AG08395 (cell line): ENCODE measurements at regions not wholly inside any gene's neighbourhood (a gene's known extent, or its start where the extent isn't known, plus 50 kb on each side); places are given as distances from the start of the nearest gene placed in this dataset.
"Not testable (repeated sequence)": the region's sequence is repeated elsewhere in the genome, so short reads cannot be mapped to it uniquely, and the experiment has no call there.

ENCODE experiments used
- DNase-seq: peaks from one replicate; pipeline ENCODE4 v3.0.0; 2012; ENCODE audit warnings: mixed read lengths, low spot score

DNA sequence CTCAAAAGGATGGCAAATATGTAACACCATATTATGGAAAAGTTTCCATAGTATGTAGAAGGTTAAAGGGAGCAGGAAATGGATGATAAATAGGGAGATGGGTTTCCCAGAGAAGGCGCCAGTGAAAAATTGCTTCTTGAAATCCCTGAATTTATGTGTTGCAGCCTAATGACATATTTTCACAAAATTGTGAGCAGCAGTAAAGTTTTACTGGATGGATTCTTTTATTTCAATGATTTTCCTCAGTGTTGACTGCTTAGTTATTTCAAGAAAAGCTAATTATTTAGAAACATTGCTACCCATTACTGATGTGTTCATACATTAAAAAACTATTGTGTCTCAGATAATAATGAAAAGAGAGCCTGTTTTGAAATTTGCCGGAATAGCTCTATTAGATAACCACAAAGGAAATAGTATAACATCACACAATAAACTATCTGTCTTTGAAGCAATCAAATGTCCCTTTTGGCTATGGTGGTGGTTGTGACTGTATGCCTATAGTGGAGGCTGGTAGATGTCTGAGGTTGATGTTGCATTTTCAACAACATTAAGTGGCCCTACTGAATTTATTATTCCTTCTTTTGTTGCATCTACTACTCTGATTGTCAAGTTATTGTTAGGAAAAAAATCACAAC, 169.9 kb upstream of the HAND2 start:
- no peak for DNase-seq

DNA sequence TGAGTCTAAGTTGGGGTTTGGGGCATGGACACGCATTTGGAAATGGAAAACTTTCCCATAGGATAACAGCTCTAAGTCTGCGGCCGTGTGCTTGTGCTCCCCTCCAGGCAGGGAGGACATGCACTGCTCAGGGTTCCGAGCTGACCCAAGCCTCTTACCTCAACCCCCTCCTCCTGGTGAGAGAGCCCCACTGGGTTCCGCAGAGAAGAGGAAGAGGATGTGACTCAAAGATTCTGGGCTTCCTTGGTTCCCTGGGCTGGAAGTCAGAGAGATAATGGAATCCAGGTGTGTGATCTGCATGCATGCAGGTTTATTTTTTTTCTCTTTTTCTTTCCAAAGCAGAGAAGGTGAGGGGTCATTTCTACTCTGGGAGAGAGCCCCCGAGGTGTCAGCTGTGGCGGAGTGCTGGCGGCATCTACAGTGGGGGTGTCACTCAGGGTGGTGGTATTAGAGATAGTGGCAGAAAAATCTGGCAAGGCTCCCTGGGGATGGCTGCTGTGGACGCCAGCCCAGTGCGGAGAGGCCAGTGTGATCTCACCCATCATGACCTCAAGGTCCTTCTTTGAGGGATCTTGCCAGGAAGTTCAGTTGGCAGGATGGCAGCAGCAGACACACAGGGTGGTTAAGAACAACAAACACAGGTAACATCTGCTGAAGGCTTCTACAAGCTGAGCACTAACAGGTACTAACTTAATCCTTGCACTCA, 168.7 kb upstream of the HAND2 start:
- peak; percentile 13 for DNase-seq

DNA sequence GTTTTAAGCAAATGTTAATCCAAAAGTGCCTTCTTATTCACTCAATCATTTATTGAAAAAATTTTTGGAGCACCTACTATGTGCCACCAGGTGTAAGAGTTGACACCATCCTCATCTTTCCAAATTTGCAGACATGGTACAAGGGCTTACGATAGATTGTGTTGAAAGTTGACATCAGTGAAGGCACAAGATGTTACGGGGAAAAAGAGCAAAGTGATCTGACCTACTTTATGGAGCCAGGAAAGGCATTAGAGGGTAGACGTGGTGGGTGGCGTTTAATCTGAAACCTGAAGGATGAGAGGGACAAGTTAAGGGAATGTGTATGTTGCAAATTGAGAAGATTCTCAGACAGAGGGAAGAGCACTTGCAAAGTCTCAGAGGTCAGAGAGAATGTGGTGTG, 167.8 kb upstream of the HAND2 start:
- no peak for DNase-seq

DNA sequence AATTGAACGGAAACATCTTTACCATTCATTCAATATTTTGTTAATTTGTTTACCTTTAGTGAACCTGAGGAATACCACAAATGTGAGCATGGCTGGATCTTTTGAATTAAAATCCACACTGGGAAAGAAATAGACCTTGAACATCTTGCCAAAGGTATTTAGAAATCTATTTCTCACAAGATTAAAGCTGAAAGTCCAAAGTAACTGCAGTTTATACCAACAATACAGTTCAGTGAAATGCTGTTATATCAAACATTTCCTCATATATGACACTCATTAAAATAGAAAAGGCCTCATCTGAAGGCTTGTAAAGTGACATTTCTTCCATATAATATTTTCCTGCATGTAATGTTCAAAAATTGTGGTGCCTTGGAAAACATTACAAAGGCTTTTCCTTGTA, 166.5 kb upstream of the HAND2 start:
- DNase-seq: no peak

DNA sequence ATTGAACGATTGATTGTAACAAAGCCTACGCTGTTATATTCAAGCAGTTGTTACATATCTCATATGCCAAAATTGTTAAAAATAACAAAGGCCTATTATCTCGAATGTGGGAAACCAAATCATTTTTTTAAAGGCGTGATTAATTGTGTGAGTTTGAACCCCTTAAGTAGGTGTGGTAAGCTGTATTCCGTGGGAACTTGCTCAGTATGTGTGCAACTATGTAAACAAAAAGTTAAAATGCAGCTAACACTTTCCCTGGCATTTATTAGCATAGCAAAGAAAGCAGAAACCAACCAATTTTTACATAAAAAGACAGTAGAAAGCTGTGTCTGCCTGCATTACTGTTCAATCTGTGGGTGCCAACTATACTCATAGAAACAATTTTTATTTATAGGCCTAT, 166.0 kb upstream of the HAND2 start:
- no peak for DNase-seq

DNA sequence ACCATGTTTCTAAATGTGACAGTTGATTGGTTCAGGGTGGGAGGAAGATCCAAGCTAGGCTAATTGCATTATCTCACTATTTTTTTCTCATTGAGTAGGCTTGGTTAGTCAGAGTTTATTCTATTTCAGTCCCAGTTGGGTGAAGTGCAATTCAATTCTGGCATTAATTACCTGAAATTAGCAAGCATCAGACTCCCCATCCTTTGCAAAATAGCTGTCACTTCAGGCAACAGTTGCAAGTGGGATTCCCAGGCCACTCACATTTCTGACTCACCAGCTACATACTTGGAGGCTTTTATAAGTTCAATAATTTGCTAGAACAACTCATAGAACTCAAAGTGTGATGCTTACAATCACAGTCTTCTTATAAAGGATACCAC, 155.8 kb upstream of the HAND2 start:
- no peak for DNase-seq

DNA sequence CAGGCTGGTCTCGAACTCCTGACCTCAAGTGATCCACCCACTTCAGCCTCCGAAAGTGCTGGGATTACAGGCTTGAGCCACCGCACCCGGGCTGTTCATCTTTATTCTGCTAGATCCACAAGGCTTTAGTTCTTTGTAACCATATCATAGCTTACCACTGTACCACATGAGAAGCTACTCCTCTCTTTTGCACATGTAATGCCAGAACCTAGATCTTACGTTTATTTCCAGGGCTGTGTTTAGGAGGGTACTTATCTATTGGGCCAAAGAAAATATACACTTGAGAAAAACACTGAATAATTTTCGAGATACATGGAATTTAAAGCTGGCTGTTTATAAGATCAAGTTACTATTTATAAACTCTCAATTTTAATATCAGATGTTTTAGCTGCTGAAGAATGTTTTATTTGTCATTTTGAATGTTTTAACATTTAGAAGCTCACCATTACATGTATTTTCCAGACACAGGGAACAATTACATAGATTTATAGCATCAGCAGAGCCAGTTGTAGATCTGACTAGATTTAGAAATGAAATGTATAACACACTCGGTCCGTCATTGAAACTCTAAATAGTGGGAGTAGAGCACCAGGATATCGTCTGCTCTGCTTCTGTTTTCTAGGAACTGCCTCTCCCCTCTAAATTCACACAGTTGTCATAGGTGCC, 155.3 kb upstream of the HAND2 start:
- no peak for DNase-seq

DNA sequence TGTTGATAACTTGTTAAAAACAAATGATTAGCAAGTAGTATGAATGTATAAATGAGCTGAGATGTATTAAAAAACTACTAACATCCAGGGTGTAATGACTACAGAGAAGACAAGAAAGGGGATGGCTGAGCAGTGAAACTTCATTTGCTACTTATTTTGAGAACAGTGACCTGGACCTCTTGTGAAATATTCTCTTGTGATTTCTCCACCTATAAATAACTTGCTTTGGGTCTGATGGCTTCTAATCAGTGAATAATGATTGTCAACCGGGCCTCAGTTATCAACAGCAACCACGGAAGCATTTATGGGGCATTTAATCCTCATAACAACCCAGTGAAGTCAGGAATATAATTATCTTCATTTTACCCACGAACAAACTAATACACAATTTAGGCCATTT, 154.2 kb upstream of the HAND2 start:
- no peak for DNase-seq

DNA sequence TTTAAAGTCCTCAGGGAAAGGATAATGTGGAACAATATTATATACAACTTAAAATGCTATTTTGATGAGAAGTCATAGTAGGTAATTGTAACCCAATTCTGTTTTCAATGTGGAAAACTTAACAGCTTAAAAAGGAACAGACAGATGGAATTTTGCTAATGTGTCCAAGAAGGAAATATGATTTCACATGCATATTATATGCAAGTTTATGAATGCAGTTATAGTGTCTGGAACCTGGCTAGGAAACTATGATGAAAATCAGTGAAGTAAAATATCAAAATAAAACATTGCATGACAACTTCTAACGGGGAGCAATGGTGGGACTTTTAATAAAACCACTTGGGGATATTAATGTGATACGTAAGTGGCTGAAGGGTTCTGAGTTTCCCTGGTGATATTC, 152.6 kb upstream of the HAND2 start:
- no peak for DNase-seq

DNA sequence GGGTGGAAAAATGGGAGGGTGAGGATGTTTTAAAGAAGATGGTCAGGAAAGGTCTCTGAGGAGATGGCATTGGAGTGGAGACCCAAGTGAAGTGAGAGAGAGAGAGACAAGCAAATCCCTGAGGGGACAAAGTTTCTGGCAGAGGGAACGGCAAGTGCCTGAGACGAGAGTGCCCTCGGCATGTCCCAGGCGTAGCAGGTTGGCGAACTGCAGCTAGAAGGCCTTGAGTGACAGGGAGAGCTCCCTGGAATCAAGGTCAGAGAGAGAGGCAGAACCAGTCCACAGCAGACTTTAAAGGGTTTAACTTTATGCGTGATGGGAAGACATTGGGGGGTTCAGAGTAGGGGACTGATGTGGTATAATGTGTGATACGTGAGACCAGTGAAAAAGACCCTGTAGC, 150.2 kb upstream of the HAND2 start:
- DNase-seq: no peak

DNA sequence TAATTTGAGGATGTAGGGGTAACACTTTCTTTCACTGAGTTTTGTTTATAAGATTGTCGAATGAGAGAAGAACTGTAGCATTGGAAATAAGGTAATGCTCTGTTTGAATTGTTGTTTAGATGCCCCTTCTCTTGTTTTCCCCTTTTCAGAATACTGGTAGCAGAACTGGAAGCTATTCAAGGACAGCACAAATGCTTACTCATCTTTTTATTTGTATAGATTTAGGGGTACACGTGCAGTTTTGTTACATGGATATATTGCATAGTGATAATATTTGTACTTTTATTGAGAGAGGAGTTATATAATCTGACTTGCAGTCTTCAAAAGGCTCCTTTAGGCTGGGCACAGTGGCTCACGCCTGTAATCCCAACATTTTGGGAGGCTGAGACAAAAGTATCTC, 145.4 kb upstream of the HAND2 start:
- DNase-seq: no peak

DNA sequence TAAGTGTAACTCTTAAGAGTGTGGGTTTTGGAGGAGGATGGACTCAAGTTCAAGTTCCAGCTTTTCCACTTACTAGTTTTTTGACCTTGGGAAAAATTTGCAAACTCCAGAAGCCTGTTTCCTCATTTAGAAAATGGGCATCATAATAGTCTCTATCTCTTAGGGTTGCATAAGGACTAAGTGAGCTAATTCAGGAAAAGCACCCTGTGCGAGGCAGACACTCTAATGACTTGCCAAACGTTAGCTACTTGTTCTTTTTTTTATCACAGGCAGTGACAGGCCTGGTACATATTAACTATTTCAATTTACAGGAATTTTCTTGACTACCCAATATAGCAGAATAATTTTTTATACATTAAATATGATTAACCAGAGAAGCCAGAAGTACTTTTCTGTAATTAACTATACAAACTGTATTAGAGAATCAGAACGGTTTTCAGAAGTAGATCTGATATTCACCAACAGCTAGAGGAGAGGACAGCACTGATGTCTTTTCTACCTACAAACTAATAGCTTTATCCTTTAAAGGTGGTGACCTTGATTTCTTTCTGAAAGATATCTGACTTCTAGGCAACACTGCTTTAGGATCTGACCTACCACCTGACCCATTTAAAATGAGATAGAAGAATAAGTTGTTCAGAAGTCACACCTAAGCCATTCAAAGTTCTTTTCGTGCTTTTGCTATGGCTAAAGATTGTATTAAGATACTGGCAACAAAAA, 139.6 kb upstream of the HAND2 start:
- DNase-seq: no peak

DNA sequence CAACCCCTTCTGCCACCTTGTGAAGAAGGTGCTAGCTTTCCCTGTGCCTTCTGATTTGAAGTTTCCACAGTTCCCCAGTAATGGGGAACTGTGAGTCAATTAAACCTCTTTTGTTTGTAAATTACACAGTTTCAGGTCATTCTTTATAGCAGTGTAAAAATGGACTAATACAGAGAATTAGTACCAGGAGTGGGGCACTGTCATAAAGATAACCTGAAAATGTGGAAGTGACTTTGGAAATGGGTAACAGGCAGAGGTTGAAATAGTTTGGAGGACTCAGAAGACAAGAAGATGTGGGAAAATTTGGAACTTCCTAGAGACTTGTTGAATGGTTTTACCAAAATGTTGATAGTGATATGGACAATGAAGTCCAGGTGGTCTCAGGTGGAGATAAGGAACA, 131.0 kb upstream of the HAND2 start:
- no peak for DNase-seq

DNA sequence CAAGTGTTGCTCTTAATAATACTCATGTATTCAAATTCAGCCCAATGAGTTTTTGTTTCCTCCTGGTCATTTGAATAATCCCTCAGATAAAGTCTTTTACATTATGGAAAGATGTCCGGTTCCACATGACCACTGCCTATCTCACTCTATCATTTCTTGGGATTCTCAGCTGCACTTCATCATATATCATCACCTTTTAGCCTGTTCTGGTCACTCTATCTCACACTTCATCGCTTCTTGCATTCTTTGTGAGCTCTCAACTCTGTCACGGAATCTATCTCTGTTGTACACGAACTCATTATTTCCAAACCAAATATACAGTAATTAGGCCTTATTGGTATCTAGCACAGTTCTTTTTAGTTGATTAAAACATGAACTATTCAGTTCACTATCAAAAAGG, 126.9 kb upstream of the HAND2 start:
- DNase-seq: no peak

DNA sequence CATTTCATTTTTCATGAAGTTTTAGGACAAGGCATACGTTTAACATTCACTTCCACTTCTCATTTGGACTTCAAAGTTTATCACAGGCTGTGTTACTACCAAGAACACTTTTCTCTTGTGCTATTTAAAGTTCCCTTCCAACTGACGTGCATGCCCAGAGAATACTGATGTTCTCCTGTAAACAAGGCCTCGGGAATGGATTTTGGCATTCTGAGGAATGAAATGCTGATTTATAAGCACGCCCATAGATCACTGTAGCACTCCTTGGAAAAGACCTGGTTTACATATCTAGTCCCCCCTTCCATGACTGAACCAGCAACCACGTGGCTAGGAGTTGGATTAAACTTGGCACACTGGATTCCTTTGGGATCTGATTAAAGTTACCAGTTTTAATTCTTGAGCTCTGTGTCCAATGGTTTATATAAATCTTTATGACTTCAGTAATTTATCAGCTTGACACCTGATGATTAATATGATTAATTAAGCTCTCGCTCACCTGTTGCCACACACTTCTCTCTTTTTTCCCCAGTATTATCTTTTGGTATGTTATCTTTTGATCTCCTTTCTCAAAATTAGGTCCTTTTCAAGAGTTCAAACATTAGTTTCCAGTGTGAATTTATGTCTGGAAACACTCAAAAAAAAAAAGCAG, 122.4 kb upstream of the HAND2 start:
- no peak for DNase-seq

DNA sequence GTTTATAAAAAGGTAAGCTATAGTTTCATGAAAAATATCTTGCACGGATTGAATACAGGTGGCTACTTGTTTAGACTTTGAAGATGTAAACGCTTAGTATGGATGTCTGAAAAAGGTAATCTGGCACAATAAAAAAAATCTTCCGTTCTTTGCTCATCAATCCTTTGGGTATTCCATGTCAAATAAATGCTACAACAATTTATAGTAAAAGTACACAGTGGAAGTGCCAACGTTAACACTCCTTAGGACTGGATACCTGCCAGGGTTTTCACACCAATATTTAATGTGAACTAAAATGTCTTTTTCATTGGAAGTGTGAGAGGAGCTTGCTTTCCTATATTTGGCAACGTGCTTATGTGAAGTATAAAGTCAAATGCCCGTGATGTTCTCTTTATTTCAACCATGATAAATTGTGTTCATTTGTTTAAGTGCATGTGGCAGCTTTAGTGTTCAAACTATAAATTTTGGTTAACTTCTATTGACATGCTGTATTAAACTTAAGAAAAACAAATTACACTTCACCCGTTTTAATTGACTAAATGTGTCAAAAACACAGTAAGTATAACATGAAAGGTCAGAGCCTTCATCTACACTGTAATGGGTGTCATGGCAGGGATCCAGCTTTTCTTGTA, 121.7 kb upstream of the HAND2 start:
- DNase-seq: no peak

DNA sequence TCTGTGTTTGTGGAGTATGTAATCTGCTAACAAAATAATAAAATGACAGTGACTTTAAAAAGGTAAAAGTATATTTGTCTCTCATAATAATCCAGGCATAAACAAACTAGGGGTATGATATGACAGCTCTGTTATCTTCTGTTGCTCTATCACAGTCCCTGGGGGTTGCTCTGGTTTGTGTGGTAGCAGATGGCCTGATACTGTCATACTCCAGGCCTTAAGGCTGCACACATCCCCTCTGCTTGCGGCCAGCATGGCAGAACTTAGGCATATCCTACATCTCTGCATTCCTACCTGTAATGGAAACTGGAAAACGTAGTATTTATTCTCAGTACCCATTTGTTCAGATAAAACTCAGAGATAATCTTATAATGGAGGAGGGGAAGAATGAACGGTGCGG, 117.9 kb upstream of the HAND2 start:
- no peak for DNase-seq

DNA sequence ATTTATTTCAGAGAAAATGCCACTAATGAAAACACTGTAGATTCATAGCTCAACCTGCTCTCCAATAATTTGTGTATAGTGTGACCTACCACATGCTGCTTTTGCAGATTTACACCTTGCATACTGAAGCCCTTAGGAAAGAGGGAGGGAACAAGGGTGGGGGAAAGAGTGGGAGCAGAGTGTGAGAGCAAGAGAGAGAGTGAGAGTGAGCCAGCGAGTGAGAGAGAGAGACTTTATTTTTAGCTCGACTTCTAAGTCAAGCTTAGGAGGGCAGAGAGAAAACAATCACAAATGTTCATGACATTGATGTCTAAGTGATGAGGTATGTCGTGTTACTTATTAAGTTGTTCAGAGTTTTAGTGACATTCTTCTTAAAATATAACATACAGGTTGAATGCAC, 112.5 kb upstream of the HAND2 start:
- no peak for DNase-seq

DNA sequence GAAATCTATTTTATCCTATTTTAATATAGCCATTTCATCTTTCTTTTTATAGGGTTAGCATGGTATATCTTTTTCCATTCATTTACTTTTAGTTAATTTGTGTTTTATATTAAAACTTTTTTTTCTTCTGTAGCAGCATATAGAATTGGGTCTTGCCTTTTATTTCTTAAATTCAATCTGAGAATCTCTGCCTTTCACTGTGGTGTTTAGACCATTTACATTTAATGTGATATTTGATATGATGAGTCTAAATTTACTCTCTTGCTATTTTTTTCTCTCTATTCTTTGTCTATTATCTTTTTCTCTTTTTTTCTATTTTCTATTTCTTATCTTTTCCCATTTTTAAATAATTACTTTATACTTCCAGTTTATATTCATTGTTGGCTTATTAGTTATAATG, 105.4 kb upstream of the HAND2 start:
- no peak for DNase-seq

DNA sequence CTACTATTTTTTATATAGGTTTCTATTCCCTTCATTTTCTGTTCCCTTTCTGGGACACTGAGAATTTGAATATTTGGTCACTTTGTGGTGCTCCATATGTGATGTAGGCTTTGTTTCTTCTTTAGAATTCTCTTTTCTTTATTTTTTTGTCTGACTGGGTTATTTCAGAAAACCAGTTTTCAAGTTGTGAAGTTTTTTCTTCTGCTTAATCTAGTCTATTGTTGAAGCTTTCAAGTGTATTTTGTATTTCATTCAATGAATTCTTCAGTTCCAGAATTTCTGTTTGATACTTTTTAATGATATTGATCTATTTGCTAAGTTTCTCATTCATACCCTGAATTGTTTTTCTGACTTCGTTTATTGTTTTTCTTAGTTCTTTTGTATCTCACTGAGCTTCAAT, 96.2 kb upstream of the HAND2 start:
- DNase-seq: no peak

DNA sequence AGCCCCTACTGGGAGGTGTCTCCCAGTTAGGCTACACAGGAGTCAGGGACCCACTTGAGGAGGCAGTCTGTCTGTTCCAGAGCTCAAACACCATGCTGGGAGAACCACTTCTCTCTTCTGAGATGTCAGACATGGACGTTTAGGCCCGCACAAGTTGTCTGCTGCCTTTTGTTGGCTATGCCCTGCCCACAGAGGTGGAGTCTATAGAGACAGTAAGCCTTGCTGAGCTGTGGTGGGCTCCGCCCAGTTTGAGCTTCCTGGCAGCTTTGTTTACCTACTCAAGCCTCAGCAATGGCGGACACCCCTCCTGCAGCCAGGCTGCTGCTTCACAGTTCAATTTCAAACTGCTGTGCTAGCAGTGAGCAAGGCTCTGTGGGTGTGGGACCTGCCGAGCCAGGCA, 88.6 kb upstream of the HAND2 start:
- not testable (repeated sequence) for DNase-seq

DNA sequence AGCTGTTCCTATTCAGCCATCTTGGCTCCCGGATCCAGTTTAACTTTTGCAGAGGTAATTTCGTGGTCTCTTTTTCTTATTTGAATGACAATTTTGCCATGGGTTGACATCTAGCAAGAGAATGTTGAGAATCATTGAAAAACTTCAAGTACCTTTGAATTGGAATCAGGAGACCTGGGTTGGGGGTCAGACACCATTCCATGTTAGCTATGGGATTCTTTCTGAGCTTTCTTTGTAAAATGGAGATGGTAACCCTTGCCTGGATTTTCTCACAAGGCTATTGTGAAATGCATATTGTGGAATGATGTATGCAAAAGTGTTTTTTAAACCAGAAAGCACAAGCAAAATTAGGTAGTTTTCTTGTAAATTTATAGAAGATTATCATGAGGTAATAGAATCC, 79.1 kb upstream of the HAND2 start:
- DNase-seq: no peak
